ENCODE measurements at regions not wholly inside any gene's neighbourhood (a gene's known extent, or its start where the extent isn't known, plus 50 kb on each side); places are given as distances from the start of the nearest gene placed in this dataset.

DNA sequence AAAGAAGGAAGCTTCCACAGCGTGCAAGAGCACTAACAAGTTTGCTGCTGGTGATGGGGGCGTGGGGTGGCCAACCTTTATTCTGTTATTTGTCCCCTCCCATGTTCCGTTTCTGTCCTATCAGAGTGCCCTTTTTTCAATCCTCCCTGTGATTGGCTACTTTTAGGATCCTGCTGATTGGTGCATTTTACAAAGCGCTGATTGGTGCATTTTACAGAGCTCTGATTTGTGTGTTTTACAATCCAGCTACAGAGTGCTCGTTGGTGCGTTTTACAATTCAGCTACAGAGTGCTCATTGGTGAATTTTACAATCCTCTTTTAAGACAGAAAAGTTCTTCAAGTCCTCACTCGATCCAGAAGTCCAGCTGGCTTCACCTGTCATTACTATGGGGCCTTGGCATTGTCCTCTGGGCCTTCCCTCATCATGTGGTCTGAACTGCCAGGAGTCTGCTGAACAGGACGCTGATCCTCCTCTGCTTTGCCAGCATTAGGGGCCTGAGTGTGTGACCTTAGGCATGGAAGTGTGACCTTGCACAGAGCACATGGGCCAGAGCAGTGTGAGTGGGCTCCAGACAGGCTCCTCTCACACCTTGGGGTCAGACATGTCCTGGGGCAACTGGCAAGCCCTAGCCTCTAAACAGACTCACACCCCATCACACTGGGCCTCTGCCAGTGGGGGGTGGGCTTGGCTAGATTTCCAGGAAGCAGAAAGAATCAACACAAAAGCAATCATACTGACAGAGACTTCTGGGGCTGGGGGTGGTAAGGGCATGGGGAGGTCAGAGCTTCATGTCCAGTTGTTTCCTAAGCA, 167.4 kb downstream of the PTPN20 start:
- no peak for DNase-seq

DNA sequence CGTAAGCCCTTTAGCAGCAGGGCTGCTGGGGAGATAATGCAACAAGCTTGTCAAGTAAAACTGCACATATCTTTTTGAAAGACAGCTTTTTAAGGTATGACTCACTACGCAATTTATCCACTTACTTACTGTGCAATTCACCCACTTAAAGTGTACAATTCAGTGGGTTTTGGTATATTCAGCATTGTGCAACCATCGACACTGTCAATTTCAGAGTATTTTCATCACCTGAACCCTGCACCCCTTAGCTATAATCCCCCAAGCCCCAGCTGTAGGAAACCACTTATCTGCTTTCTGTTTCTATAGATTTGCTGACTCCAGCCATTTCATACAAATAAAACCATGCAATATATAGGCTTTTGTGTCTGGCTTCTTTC, 168.0 kb downstream of the PTPN20 start:
- no peak for DNase-seq

DNA sequence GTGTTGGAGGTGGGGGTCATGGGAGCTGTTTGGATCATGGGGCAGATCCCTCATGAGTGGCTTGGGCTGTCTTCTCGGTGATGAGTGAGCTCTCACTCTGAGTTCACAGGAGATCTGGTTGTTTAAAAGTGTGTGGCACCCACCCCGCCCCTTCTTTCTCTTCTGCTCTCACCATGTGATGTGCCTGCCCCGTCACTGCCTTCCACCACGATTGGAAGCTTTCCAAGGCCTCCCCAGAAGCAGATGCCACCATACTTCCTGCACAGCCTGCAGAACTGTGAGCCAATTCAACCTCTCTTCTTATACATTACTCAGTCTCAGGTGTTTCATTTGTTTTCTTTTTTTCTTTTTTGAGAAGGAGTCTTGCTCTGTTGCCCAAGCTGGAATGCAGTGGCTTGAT, 170.0 kb downstream of the PTPN20 start:
- no peak for DNase-seq

DNA sequence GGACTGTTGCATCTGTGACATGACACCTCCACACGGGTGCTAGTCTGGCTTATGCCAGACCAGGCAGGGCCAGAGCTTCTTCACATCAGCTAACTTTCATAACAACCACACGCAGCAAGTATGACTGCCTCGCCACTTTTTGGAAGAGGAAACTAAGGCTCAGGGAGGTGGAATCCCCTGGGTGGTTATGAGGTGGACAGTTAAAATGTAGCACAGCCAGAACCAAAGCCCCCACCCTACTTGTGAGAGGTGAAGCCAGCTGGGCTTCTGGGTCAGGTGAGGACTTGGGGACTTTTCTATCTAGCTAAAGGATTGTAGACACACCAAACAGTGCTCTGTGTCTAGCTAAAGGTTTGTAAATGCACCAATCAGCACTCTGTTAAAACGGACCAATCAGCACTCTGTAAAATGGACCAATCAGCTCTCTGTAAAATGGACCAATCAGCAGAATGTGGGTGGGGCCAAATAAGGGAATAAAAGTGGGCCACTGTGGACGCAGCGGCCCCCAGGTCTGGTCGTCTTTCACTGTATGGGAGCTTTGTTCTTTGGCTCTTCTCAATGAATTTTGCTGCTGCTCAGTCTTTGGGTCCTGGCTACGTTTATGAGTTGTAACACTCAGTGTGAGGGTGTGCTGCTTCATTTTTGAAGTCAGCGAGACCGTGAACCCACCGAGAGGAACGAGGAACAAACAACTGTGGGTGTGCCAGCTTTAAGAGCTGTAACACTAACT, 171.0 kb downstream of the PTPN20 start:
- no peak for DNase-seq

GRCh38 chr10:47087667-47088066, 176.4 kb downstream of the PTPN20 start:
- DNase-seq = no peak

GRCh38 chr10:47088656-47089354, 177.6 kb downstream of the PTPN20 start:
- no peak for DNase-seq

- DNase-seq = no peak
Observed at GRCh38 chr10:47090042-47090441, 178.8 kb downstream of the PTPN20 start.

- DNase-seq = no peak
Observed at GRCh38 chr10:47090903-47091302, 179.7 kb downstream of the PTPN20 start.

- DNase-seq = no peak
Observed at GRCh38 chr10:47091421-47091820, 180.2 kb downstream of the PTPN20 start.

- DNase-seq = no peak
Observed at GRCh38 chr10:47092376-47092775, 181.1 kb downstream of the PTPN20 start.

DNA sequence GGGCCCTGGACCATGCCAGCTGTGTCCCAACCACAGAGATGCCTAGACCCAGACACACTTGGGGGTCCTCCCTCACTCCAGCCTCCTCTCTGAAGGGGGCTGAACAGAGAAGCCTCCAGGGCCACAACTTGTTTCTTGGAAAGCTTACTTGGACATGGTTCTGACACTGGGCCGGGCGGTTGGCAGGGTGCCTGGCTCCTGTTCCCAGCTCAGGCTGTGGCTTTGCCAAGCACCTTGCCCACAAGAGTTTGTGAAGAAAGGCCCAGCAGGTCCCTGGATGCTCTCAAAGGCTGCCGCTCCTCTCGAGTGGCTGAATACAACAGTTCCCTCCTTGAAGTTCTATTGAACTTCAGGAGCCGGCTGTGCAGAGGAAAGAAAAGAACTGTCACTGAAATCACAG, 181.6 kb downstream of the PTPN20 start:
- no peak for DNase-seq

- no peak for DNase-seq
Observed at GRCh38 chr10:47094126-47094525, 182.9 kb downstream of the PTPN20 start.

DNA sequence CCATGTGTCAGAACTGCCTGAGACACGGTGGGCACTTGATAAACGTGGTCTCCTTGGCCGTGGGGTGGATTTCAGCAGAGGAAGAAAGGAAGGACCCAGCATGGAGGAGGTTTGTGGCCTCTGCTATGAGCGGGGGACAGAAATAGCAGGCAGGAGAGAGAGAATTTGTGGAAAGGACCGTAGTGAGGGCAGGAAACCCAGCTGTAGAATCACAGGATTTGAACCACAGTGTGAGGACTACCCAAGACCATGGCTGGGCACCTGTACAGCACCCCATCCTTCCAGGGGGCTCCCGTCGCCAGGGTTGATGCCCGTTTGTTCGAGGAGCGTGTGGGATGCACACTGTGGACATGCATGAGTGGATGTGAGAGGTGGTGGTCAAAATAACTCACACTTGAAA, 183.4 kb downstream of the PTPN20 start:
- no peak for DNase-seq

DNA sequence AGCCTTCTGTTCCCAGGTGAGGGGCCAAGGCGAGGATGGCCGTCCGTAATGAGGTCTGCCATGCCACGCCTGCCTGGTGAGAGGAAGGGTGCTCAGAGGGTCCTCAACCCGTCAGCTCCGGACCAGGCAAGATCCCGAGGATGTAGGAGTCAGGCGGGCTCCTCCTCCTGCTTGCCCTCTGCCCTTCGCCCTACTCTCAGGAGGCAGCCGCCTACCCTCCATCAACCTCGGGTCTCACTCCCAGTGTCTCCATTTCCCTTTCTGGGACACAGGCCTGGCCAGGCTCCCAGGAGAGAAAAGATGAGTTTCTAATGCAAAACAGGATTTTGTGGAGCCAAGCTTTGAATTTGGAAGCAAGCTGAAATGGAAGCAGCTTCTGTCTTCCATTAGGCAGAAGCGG, 184.0 kb downstream of the PTPN20 start:
- DNase-seq = no peak

DNA sequence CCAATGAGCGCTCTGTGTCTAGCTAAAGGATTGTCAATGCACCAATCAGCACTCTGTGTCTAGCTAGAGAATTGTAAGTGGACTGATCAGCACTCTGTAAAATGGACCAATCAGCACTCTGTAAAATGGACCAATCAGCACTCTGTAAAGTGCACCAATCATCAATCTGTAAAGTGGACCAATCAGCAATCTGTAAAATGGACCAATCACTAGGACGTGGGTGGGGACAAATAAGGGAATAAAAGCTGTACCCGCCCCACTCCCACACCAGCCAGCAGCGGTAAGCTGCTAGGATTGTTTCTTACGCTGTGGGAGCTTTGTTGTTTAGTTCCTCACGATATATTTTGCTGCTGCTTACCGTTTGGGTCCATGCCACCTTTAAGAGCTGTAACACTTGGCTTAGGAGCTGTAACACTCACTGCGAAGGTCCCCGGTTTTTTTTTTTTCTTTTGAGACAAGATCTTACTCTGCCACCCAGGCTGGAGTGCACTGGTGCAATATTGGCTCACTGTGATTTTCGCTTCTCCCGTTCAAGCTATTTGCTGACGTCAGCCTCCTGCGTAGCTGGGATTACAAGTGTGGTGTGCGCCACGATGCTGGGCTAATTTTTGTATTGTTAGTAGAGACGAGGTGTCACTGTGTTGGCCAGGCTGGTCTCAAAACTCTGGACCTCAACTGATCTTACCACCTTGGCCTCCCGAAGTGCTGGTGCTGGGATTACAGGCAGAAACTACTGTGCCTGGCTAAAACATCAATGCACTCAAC, 184.8 kb downstream of the PTPN20 start:
- no peak for DNase-seq

GRCh38 chr10:47098238-47098637, 187.0 kb downstream of the PTPN20 start:
- DNase-seq = no peak

DNA sequence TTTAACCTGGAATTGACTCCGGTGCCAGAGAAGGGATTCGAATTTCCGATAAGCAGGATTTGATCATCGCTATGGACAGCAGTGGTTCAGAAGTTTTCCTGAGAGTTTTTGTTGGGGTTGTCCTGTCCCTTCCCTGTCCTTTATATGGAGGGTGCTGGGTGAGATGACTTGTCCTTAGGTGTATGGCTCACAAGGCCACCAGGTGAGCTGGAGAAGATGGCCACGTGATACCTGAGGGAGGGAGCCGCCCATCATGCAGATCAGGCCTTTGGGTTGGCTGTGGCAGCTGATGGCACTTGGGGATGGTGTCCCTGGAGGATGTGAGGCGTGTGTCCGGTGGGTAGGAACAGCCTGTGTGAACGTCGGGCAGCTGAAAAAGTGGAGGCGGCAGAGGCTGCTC, 187.7 kb downstream of the PTPN20 start:
- no peak for DNase-seq

GRCh38 chr10:47099474-47099873, 188.2 kb downstream of the PTPN20 start:
- no peak for DNase-seq

DNA sequence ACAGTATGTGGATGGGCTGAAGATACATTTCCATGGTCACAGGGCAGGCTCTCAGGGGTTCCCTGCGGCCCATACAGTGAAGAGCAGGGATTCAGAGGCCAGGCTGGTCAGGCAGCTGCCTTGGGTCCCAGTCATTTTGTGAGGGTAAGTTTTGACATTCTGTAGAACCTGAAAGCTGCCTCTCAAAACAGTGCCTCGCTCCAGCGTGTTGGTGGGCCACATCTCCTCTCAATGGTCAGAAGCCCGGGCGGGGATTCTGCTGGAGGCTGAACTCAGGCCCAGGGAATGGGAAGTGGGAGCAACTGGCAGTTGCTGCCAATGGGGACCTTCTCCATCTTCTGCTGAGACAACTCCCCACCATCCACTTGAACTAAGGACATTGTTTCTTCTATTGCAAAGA, 190.0 kb downstream of the PTPN20 start:
- DNase-seq = no peak

DNA sequence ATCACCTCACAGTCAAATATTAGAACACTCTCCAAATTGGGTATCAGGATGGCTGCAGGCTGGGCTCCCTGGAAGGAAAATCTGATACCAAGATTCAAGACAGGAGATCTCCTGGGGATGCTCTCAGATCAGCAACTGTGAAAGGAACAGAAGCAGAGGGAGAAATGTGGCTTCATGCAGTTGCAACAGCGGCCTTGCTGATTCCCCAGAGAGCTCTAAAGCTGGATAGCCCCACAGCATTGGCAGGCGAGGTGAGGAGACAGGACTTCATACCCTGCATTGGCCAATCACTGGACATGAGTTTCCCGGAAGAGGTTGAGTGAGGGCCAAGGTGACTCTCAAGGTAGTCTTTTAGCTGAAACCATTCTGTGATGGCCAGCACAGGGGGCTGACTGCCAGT, 190.6 kb downstream of the PTPN20 start:
- no peak for DNase-seq

DNA sequence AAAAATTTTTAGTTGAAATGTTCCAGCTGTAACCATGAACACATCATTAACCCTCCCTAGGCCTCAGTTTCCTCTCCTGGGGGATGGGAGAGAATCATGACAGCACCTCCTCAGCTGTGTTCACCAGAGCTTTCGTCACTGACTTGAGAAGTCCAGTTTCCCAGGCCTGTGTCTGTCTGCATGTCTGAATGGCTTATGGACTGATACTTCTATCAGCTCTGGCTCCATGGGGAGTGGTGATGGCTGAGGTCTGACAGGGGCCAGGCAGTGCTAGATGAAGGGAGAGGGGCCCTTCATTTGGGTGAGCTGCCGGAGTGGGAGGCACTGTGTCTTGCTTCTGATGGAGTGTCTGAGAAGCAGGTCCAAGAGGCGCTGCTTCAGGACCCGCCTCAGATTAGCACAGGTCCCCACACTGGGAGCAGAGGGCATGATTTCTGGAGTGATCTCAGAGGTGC, 192.9 kb downstream of the PTPN20 start:
- no peak for DNase-seq

GRCh38 chr10:47104786-47105385, 193.7 kb downstream of the PTPN20 start:
- DNase-seq = no peak
